Dermis microvascular lymphatic vessel endothelial cell (primary cell): ENCODE measurements at regions not wholly inside any gene's neighbourhood (a gene's known extent, or its start where the extent isn't known, plus 50 kb on each side); places are given as distances from the start of the nearest gene placed in this dataset.
"Not testable (repeated sequence)": the region's sequence is repeated elsewhere in the genome, so short reads cannot be mapped to it uniquely, and the experiment has no call there.

Experiments
- DNase-seq, 2 donors: peaks; one replicate each; pipeline versions ENCODE4 v3.0.0 to v3.0.0-alpha.2; 2010; ENCODE audit warnings: low read depth in 2 of 2

- no peak for DNase-seq
Observed at GRCh38 chr13:60214213-60215055, 50.7 kb upstream of the DIAPH3 start.

- no peak for DNase-seq
Observed at GRCh38 chr13:60220072-60220471, 56.3 kb upstream of the DIAPH3 start.

- no peak for DNase-seq
Observed at GRCh38 chr13:60221581-60221980, 57.9 kb upstream of the DIAPH3 start.

GRCh38 chr13:60226507-60226906, 62.8 kb upstream of the DIAPH3 start:
- peak in 1 of 2 donors; percentile 32 for DNase-seq

GRCh38 chr13:60227158-60227557, 63.4 kb upstream of the DIAPH3 start:
- no peak for DNase-seq

- no peak for DNase-seq
Observed at GRCh38 chr13:60229708-60230272, 66.1 kb upstream of the DIAPH3 start.

GRCh38 chr13:60230593-60230992, 66.9 kb upstream of the DIAPH3 start:
- DNase-seq, result no peak

- no peak for DNase-seq
Observed at GRCh38 chr13:60242043-60242595, 78.4 kb upstream of the DIAPH3 start.

- DNase-seq, result no peak
Observed at GRCh38 chr13:60244381-60244780, 80.7 kb upstream of the DIAPH3 start.

- not testable (repeated sequence) for DNase-seq
Observed at GRCh38 chr13:60251419-60251818, 87.7 kb upstream of the DIAPH3 start.

GRCh38 chr13:60258349-60258748, 94.6 kb upstream of the DIAPH3 start:
- no peak for DNase-seq

- DNase-seq, result no peak
Observed at GRCh38 chr13:60260440-60260839, 96.7 kb upstream of the DIAPH3 start.

- DNase-seq, result no peak
Observed at GRCh38 chr13:60261432-60262351, 98.0 kb upstream of the DIAPH3 start.

- no peak for DNase-seq
Observed at GRCh38 chr13:60265566-60265965, 101.8 kb upstream of the DIAPH3 start.

GRCh38 chr13:60267498-60268202, 103.9 kb upstream of the DIAPH3 start:
- peak in 1 of 2 donors; percentile 4 for DNase-seq

GRCh38 chr13:60268203-60268555, 104.5 kb upstream of the DIAPH3 start:
- no peak for DNase-seq

- no peak for DNase-seq
Observed at GRCh38 chr13:60273971-60274527, 110.3 kb upstream of the DIAPH3 start.

- DNase-seq, result no peak
Observed at GRCh38 chr13:60274655-60275054, 110.9 kb upstream of the DIAPH3 start.

GRCh38 chr13:60275208-60275607, 111.5 kb upstream of the DIAPH3 start:
- no peak for DNase-seq

- DNase-seq, result not testable (repeated sequence)
Observed at GRCh38 chr13:60280524-60280923, 116.5 kb upstream of the TDRD3 start.

- no peak for DNase-seq
Observed at GRCh38 chr13:60282186-60282585, 114.8 kb upstream of the TDRD3 start.
